ENCODE measurements at regions not wholly inside any gene's neighbourhood (a gene's known extent, or its start where the extent isn't known, plus 50 kb on each side); places are given as distances from the start of the nearest gene placed in this dataset.

DNA sequence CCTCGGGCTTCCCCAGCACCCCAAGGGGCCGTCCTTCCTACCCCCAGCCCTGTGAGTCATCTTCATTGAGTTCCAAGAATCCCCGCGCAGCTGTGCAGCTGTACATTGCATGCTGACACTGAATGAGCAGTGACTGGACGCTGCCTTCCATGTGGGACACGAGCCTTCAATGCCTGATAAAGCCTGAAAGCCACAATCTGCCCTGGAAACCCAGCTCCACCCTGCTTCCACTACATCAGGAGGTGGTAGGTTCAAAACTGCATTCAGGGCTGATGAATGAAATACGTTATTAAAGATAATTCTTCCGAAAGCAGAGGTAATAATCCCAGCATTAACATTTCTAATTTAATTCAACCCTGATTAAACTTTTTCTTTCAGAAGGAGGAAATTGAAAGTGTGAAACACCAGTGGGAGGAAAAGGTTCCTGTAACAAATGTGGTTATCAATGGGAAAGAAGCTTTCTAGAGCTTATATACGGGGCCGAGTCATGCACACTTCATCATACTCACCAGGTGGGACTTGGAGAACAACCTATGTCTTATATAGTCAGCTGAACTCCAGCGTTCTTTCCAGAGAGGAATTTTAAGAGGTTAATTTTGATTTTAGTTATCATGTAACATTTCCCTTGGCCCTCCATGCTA is 360.1 kb downstream of the LPIN1 start:
- CTCF ChIA-PET = no interaction called here
- Histone ChIP-seq H3K27ac (ENCODE audit: low read depth, low read length) (no peak overlapping the region), H2AFZ (ENCODE audit: low read depth, low read length, poor library complexity, severe bottlenecking) (no peak overlapping the region), H3K36me3 (ENCODE audit: control insufficient read depth in 1 of 2, insufficient read depth in 2 of 2, low read length in 2 of 2) (no peaks in the 10 kb centered on the region), H3K79me2 (ENCODE audit: insufficient read depth, low read length) (no peaks in the 10 kb centered on the region), H3K9ac (ENCODE audit: low read length) (no peak overlapping the region), H3K9me2 (ENCODE audit: insufficient read depth) (no peaks in the 10 kb centered on the region), H3K27me3 (ENCODE audit: insufficient read depth, low read length) (no peaks in the 10 kb centered on the region), H4K20me1 (ENCODE audit: insufficient read depth) (no peaks in the 10 kb centered on the region), H3K4me3 (replicated peaks in 1 of 2; ENCODE audit: low read depth in 1 of 2, low read length in 2 of 2) (no peak overlapping the region), H3K4me1 (ENCODE audit: control insufficient read depth in 1 of 2, insufficient read depth in 2 of 2, low read length in 2 of 2) (peaks cover 0 to 6% of the 10 kb centered on the region in 2 experiments; a peak in 2 of 4 replicates), H3K4me2 (ENCODE audit: low read length) (no peak overlapping the region), H3K9me3 (ENCODE audit: control insufficient read depth in 1 of 2, insufficient read depth in 1 of 2, low read depth in 1 of 2, low read length in 2 of 2) (no peaks in the 10 kb centered on the region)
- RAD21 ChIA-PET (ENCODE audit: low non-redundant PET in 1 of 2, low total read pairs in 2 of 2, uncharacterized antibody in 2 of 2, unreplicated experiment in 2 of 2) = no interaction called here
- DNase-seq (ENCODE audit: low read depth, low spot score) (no peak), ATAC-seq (peak; percentile 67)
- TF ChIP-seq CBX3 (IDR thresholded peaks at IDR 0.05; ENCODE audit: low read depth) (no peak), FOSL1 (IDR thresholded peaks at IDR 0.05; ENCODE audit: low read depth) (no peak), SP1 (IDR thresholded peaks at IDR 0.05; ENCODE audit: low read depth) (no peak), EGR1 (IDR thresholded peaks at IDR 0.05; ENCODE audit: low read depth) (no peak), EZH2 (IDR thresholded peaks at IDR 0.05) (no peak)
- TF ChIP-seq, protein P1, sequence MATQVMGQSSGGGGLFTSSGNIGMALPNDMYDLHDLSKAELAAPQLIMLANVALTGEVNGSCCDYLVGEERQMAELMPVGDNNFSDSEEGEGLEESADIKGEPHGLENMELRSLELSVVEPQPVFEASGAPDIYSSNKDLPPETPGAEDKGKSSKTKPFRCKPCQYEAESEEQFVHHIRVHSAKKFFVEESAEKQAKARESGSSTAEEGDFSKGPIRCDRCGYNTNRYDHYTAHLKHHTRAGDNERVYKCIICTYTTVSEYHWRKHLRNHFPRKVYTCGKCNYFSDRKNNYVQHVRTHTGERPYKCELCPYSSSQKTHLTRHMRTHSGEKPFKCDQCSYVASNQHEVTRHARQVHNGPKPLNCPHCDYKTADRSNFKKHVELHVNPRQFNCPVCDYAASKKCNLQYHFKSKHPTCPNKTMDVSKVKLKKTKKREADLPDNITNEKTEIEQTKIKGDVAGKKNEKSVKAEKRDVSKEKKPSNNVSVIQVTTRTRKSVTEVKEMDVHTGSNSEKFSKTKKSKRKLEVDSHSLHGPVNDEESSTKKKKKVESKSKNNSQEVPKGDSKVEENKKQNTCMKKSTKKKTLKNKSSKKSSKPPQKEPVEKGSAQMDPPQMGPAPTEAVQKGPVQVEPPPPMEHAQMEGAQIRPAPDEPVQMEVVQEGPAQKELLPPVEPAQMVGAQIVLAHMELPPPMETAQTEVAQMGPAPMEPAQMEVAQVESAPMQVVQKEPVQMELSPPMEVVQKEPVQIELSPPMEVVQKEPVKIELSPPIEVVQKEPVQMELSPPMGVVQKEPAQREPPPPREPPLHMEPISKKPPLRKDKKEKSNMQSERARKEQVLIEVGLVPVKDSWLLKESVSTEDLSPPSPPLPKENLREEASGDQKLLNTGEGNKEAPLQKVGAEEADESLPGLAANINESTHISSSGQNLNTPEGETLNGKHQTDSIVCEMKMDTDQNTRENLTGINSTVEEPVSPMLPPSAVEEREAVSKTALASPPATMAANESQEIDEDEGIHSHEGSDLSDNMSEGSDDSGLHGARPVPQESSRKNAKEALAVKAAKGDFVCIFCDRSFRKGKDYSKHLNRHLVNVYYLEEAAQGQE (IDR thresholded peaks at IDR 0.05; ENCODE audit: low read depth) = no peak
- TF ChIP-seq, protein P2, sequence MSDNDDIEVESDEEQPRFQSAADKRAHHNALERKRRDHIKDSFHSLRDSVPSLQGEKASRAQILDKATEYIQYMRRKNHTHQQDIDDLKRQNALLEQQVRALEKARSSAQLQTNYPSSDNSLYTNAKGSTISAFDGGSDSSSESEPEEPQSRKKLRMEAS (IDR thresholded peaks at IDR 0.05) = no peak
- intact Hi-C loops (cut with micrococcal nuclease) = no loop called here
- BruUV-seq (replicated peaks) = no TSS peak
- POLR2A ChIA-PET = no interaction called here
